Gastrocnemius medialis (tissue), 4 donors: ENCODE measurements at regions not wholly inside any gene's neighbourhood (a gene's known extent, or its start where the extent isn't known, plus 50 kb on each side); places are given as distances from the start of the nearest gene placed in this dataset.

Source experiments
- POLR2A ChIP-seq, 2 donors: fragments of 450-650 bp; IDR thresholded peaks; one replicate each; pipeline ENCODE4 v1.6.1; 2017; ENCODE audit warnings: antibody characterized with exemption in 2 of 2, mild to moderate bottlenecking in 2 of 2, moderate library complexity in 2 of 2
- TF ChIP-seq, protein P1 (sequence below), 5 experiments: fragments of 450-650 bp in 3 of 5; fragments of 200-600 bp in 2 of 5; sonication (generic) in 2 of 5; IDR thresholded peaks in 4 of 5; conservative IDR thresholded peaks in 1 of 5; 1 replicate in 4 of 5; 2 replicates in 1 of 5; pipeline ENCODE4 v1.5.1; 2016 to 2019; ENCODE audit warnings: antibody characterized with exemption in 5 of 5, mild to moderate bottlenecking in 3 of 5, moderate library complexity in 3 of 5

DNA sequence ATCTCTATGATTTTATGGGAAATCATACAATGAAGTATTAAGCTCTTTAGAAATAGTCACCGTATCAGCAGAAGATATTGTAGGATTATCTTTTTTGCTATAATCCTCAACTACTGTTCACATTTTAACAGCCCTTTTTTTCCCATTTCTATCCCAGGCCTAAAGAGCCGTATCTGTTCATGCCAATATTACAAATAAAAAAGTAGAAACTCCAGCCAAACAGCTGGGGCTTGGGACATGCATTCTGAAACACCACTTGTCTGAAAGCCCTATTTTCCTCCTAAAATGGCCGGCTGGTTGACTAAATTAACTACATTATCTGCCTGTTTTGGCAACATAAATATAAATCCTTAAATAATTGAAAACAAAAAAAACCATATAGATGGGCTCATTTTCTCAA, 477.8 kb downstream of the CDH2 start:
- TF ChIP-seq POLR2A (IDR thresholded peaks at IDR 0.05): no peak
- TF ChIP-seq, protein P1, sequence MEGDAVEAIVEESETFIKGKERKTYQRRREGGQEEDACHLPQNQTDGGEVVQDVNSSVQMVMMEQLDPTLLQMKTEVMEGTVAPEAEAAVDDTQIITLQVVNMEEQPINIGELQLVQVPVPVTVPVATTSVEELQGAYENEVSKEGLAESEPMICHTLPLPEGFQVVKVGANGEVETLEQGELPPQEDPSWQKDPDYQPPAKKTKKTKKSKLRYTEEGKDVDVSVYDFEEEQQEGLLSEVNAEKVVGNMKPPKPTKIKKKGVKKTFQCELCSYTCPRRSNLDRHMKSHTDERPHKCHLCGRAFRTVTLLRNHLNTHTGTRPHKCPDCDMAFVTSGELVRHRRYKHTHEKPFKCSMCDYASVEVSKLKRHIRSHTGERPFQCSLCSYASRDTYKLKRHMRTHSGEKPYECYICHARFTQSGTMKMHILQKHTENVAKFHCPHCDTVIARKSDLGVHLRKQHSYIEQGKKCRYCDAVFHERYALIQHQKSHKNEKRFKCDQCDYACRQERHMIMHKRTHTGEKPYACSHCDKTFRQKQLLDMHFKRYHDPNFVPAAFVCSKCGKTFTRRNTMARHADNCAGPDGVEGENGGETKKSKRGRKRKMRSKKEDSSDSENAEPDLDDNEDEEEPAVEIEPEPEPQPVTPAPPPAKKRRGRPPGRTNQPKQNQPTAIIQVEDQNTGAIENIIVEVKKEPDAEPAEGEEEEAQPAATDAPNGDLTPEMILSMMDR (IDR thresholded peaks at IDR 0.05 in 4 of 5, conservative IDR thresholded peaks at IDR 0.05 in 1 of 5): no peak
